Transverse colon (tissue), 4 donors: ENCODE measurements at regions not wholly inside any gene's neighbourhood (a gene's known extent, or its start where the extent isn't known, plus 50 kb on each side); places are given as distances from the start of the nearest gene placed in this dataset.

Experiments
- DNase-seq: peaks from one replicate; pipeline ENCODE4 v3.0.0-alpha.2; 2019
- H3K27ac ChIP-seq, 4 donors: fragments of 200-600 bp; sonication (generic); 2 replicates each; pipeline ENCODE4 v1.5.1; 2016 to 2018; ENCODE audit warnings: inconsistent platforms in 4 of 4
- H3K27me3 ChIP-seq: fragments of 200-600 bp; sonication (generic); 2 replicates; pipeline ENCODE4 v1.5.1; 2017; ENCODE audit warnings: inconsistent platforms
- H3K36me3 ChIP-seq, 4 donors: fragments of 200-600 bp; sonication (generic); 2 replicates each; pipeline ENCODE4 v1.5.1; 2017 to 2019; ENCODE audit warnings: inconsistent platforms in 4 of 4
- H3K4me1 ChIP-seq, 4 donors: fragments of 200-600 bp; sonication (generic); 2 replicates each; pipeline ENCODE4 v1.5.1; 2017 to 2020; ENCODE audit warnings: inconsistent platforms in 4 of 4
- H3K4me3 ChIP-seq, 4 donors: fragments of 200-600 bp; sonication (generic); 1 replicate in 1 of 4; 2 replicates in 3 of 4; pipeline versions ENCODE4 v1.5.1 to v1.6.1; 2017 to 2019; ENCODE audit warnings: inconsistent platforms in 4 of 4
- H3K9me3 ChIP-seq, 2 donors: fragments of 200-600 bp; sonication (generic); 2 replicates each; pipeline ENCODE4 v1.5.1; 2017 to 2019; ENCODE audit warnings: inconsistent platforms in 2 of 2
- CTCF ChIP-seq, 5 experiments: fragments of 200-600 bp in 3 of 5; fragments of 450-650 bp in 2 of 5; sonication (generic) in 3 of 5; IDR thresholded peaks; 1 replicate in 2 of 5; 2 replicates in 3 of 5; pipeline ENCODE4 v1.5.1; 2016 to 2017; ENCODE audit warnings: antibody characterized with exemption in 5 of 5, inconsistent platforms in 3 of 5, mild to moderate bottlenecking in 2 of 5, moderate library complexity in 1 of 5
- EP300 ChIP-seq: sonication (generic); formaldehyde crosslinking; IDR thresholded peaks from one replicate; pipeline ENCODE4 v1.6.1; 2017; ENCODE audit warnings: antibody characterized with exemption, low read depth
- POLR2A ChIP-seq: fragments of 450-650 bp; IDR thresholded peaks from one replicate; pipeline ENCODE4 v1.6.1; 2016; ENCODE audit warnings: antibody characterized with exemption, mild to moderate bottlenecking, moderate library complexity
- POLR2AphosphoS5 ChIP-seq, 3 donors: sonication (generic); formaldehyde crosslinking; IDR thresholded peaks; one replicate each; pipeline ENCODE4 v1.6.1; 2016; ENCODE audit warnings: antibody characterized with exemption in 3 of 3
- WGBS, 2 donors: methylation state at CpG; one replicate each; pipeline ENCODE4 v1.1.5; 2018; ENCODE audit warnings: low coverage in 1 of 2; 5-methylcytosine and 5-hydroxymethylcytosine counted together
- in situ Hi-C, 4 donors: fragments of 200-750 bp; cut with MboI; loops; one replicate each; pipeline versions ENCODE4 v1.15.0 to v1.15.1; 2017; ENCODE audit warnings: low sequenced_read_pairs in 3 of 4, low pct_ligation_motif_present in 1 of 4, low pct_unique_long_range_greater_than_20kb in 1 of 4
- intact Hi-C: fragments of 100-400 bp; cut with DNase I; formaldehyde crosslinking; loops from one replicate; pipeline ENCODE4 v1.15.1; 2023; ENCODE audit warnings: low total_unique reads

GRCh38 chr1:221292652-221293051, 413.4 kb downstream of the HLX start:
- no peaks in the 10 kb centered on the region for H3K4me1 ChIP-seq
- no peak overlapping the region for H3K4me3 ChIP-seq
- intact Hi-C loops, result no loop called here
- no peak overlapping the region for H3K27ac ChIP-seq
- no peaks in the 10 kb centered on the region for H3K27me3 ChIP-seq
- no peak for DNase-seq
- no peaks in the 10 kb centered on the region for H3K9me3 ChIP-seq
- in situ Hi-C loops, result no loop called here
- no peaks in the 10 kb centered on the region for H3K36me3 ChIP-seq
- 73 to 83% methylated on average over 6 to 8 of the region's 8 CpGs for WGBS, 2 donors
- TF ChIP-seq POLR2A, result no peak
- TF ChIP-seq EP300, result no peak
- no peak for TF ChIP-seq POLR2AphosphoS5 (IDR thresholded peaks at IDR 0.05)
- TF ChIP-seq CTCF (IDR thresholded peaks at IDR 0.05), result no peak

GRCh38 chr1:221294242-221294641, 415.0 kb downstream of the HLX start:
- Histone ChIP-seq H3K36me3 (no peaks in the 10 kb centered on the region), H3K27ac (no peak overlapping the region), H3K27me3 (no peaks in the 10 kb centered on the region), H3K4me3 (no peak overlapping the region), H3K4me1 (no peaks in the 10 kb centered on the region), H3K9me3 (no peaks in the 10 kb centered on the region)
- TF ChIP-seq POLR2AphosphoS5 (IDR thresholded peaks at IDR 0.05) (no peak), EP300 (no peak), POLR2A (no peak), CTCF (IDR thresholded peaks at IDR 0.05) (no peak)
- 84 to 94% methylated on average over 2 of the region's 2 CpGs for WGBS, 2 donors
- in situ Hi-C loops, result no loop called here
- intact Hi-C loops, result no loop called here
- DNase-seq, result no peak

- no peaks in the 10 kb centered on the region for H3K9me3 ChIP-seq
- TF ChIP-seq CTCF (IDR thresholded peaks at IDR 0.05) (no peak), EP300 (no peak), POLR2A (no peak), POLR2AphosphoS5 (IDR thresholded peaks at IDR 0.05) (no peak)
- H3K4me1 ChIP-seq, result no peaks in the 10 kb centered on the region
- in situ Hi-C loops (no loop called here), intact Hi-C loops (no loop called here)
- 59 to 70% methylated on average over 1 of the region's 1 CpG for WGBS, 2 donors
- DNase-seq, result no peak
- no peaks in the 10 kb centered on the region for H3K36me3 ChIP-seq
- H3K27ac ChIP-seq, result no peak overlapping the region
- no peak overlapping the region for H3K4me3 ChIP-seq
- no peaks in the 10 kb centered on the region for H3K27me3 ChIP-seq
Measured at GRCh38 chr1:221302357-221302756, 423.1 kb downstream of the HLX start.

- Histone ChIP-seq H3K4me1 (no peaks in the 10 kb centered on the region), H3K36me3 (no peaks in the 10 kb centered on the region), H3K9me3 (no peaks in the 10 kb centered on the region), H3K27ac (no peak overlapping the region), H3K27me3 (no peaks in the 10 kb centered on the region), H3K4me3 (no peak overlapping the region)
- in situ Hi-C loops, result no loop called here
- TF ChIP-seq POLR2AphosphoS5 (IDR thresholded peaks at IDR 0.05) (no peak), CTCF (IDR thresholded peaks at IDR 0.05) (no peak)
- WGBS, 2 donors, result 22 to 25% methylated on average over 1 of the region's 1 CpG
- intact Hi-C loops, result no loop called here
- DNase-seq, result no peak
Measured at GRCh38 chr1:221302810-221303209, 423.6 kb downstream of the HLX start.
